Skeletal muscle tissue (tissue), 3 donors: ENCODE measurements at regions not wholly inside any gene's neighbourhood (a gene's known extent, or its start where the extent isn't known, plus 50 kb on each side); places are given as distances from the start of the nearest gene placed in this dataset.
"Not testable (repeated sequence)": the region's sequence is repeated elsewhere in the genome, so short reads cannot be mapped to it uniquely, and the experiment has no call there.

Experiments used
- H3K27ac ChIP-seq: one replicate; pipeline ENCODE4 v1.7.0; 2013; ENCODE audit warnings: mild to moderate bottlenecking, low read depth, low read length, inconsistent platforms
- H3K27me3 ChIP-seq, 3 donors: one replicate each; pipeline ENCODE4 v1.7.0; 2013; ENCODE audit warnings: low read length in 3 of 3; ENCODE audit not compliant: control insufficient read depth in 3 of 3, insufficient read depth in 3 of 3
- H3K36me3 ChIP-seq, 3 donors: one replicate each; pipeline ENCODE4 v1.7.0; 2013; ENCODE audit warnings: low read length in 3 of 3; ENCODE audit not compliant: control insufficient read depth in 3 of 3, insufficient read depth in 3 of 3
- H3K4me1 ChIP-seq, 3 donors: one replicate each; pipeline ENCODE4 v1.7.0; 2013; ENCODE audit warnings: low read length in 3 of 3, mild to moderate bottlenecking in 3 of 3; ENCODE audit not compliant: control insufficient read depth in 3 of 3, insufficient read depth in 3 of 3
- H3K4me3 ChIP-seq, 3 donors: one replicate each; pipeline ENCODE4 v1.7.0; 2013; ENCODE audit warnings: low read length in 3 of 3
- H3K9ac ChIP-seq, 3 donors: one replicate each; pipeline ENCODE4 v1.7.0; 2013; ENCODE audit warnings: low read length in 3 of 3, mild to moderate bottlenecking in 3 of 3, moderate library complexity in 2 of 3, low read depth in 1 of 3
- H3K9me3 ChIP-seq, 3 donors: one replicate each; pipeline ENCODE4 v1.7.0; 2013; ENCODE audit warnings: low read length in 3 of 3; ENCODE audit not compliant: control insufficient read depth in 3 of 3
- donor health status: Osteomylitis.

DNA sequence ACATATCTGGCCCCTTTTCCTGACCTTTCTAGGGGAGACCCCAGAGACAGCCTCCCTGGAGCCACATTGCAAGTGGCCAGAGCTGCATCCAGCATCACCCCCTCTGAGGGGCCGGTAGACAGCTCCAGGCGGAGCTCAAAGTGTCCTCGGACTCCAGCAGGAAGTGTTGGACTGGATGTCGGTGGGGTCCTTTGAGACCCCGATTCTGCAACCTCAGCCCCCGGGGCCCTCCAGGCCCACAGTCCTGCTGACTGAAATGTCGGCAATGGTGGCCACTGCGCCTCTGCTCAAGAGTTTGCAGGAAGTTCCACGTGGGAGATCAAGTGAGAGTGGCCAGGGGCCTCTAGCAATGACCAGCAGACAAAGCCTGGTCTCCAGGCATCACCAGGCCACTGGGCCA lies 115.9 kb upstream of the FOXD4L5 start:
- Histone ChIP-seq H3K4me3 (no peak overlapping the region), H3K4me1 (no peaks in the 10 kb centered on the region), H3K27me3 (no peaks in the 10 kb centered on the region), H3K36me3 (no peaks in the 10 kb centered on the region), H3K9ac (no peak overlapping the region), H3K9me3 (no peaks in the 10 kb centered on the region), H3K27ac (no peak overlapping the region)

DNA sequence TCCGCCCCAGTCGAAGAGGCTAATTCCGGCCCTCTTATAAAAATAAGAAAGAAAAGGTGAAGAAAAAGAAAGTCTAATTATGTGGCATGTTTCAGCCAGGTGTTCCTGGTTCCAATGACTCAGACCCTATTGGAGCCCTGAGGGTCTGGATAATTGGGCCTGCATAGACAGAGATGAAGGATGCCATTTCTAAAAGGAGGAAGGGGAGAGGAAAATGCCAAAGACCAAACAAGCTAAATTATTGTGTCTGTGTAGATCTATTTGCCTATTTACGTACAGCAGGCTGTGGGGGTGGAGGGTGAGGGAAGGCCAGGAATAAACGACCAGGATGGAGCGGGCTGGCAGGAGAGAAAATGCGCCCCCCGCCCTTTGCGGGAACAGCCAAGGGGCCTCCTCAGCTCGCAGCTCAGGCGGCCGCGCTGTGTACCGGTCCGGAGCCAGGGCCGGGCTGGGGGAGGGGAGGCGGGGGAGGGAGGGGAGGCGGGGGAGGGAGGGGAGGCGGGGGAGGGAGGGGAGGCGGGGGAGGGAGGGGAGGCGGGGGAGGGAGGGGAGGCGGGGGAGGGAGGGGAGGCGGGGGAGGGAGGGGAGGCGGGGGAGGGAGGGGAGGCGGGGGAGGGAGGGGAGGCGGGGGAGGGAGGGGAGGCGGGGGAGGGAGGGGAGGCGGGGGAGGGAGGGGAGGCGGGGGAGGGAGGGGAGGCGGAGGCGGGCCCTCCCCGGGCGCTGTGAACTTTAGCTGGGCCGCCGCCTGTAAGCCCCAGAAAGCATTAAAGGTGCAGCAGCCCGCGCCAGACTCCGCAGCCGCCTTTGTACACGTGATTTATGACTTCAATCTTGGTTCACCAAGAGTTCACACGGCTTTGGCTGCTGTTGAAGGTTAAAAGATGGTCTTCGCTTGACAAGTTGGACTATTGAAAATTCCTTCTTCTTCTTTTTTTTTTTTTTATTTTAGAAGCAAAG lies 113.0 kb upstream of the FOXD4L5 start:
- not testable (repeated sequence) for H3K27me3 ChIP-seq, H3K36me3 ChIP-seq, H3K4me1 ChIP-seq, H3K4me3 ChIP-seq, H3K9ac ChIP-seq, H3K9me3 ChIP-seq, H3K27ac ChIP-seq

GRCh38 chr9:65397226-65397625 lies 112.2 kb upstream of the FOXD4L5 start:
- not testable (repeated sequence) for H3K4me1 ChIP-seq, H3K27ac ChIP-seq, H3K9ac ChIP-seq, H3K36me3 ChIP-seq, H3K9me3 ChIP-seq, H3K27me3 ChIP-seq, H3K4me3 ChIP-seq

- H3K27ac ChIP-seq, H3K9ac ChIP-seq, H3K27me3 ChIP-seq, H3K36me3 ChIP-seq, H3K9me3 ChIP-seq, H3K4me1 ChIP-seq, H3K4me3 ChIP-seq: not testable (repeated sequence)
Measured at GRCh38 chr9:65396601-65397000, 111.6 kb upstream of the FOXD4L5 start.

- not testable (repeated sequence) for H3K9ac ChIP-seq, H3K4me1 ChIP-seq, H3K36me3 ChIP-seq, H3K27ac ChIP-seq, H3K27me3 ChIP-seq, H3K9me3 ChIP-seq, H3K4me3 ChIP-seq
Measured at GRCh38 chr9:65395789-65396188, 110.8 kb upstream of the FOXD4L5 start.

- H3K36me3 ChIP-seq, H3K9ac ChIP-seq, H3K27me3 ChIP-seq, H3K4me3 ChIP-seq, H3K9me3 ChIP-seq, H3K27ac ChIP-seq, H3K4me1 ChIP-seq: not testable (repeated sequence)
Measured at GRCh38 chr9:65395121-65395520, 110.1 kb upstream of the FOXD4L5 start.

GRCh38 chr9:65393111-65393810 lies 108.3 kb upstream of the FOXD4L5 start:
- H3K27me3 ChIP-seq, H3K27ac ChIP-seq, H3K9ac ChIP-seq, H3K4me3 ChIP-seq, H3K36me3 ChIP-seq, H3K4me1 ChIP-seq, H3K9me3 ChIP-seq: not testable (repeated sequence)

DNA sequence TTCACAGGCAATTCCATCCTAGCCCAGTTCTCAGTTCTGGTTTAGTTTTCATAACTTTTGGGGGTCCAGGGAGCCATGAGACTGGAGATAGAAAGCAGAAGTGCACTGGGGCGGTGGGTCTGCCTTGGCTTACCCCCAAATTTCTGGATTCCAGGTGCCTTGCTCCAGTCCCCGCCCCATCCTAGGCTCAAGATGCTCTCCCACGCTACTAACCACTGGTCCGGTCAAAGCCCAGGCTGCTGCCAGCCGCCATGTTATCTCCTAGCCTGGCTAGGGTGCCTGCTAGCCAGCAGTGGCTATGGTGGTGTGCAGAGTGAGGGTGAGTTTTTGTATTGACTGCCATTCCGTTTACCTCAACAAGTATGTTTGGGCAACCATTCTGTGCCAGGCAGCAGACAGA lies 107.6 kb upstream of the FOXD4L5 start:
- H3K36me3 ChIP-seq, H3K27me3 ChIP-seq, H3K27ac ChIP-seq, H3K4me3 ChIP-seq, H3K4me1 ChIP-seq, H3K9ac ChIP-seq, H3K9me3 ChIP-seq: not testable (repeated sequence)

- peak overlapping the region in 1 of 3 donors; percentile 3 for H3K4me3 ChIP-seq
- H3K27ac ChIP-seq, H3K4me1 ChIP-seq, H3K9me3 ChIP-seq, H3K27me3 ChIP-seq, H3K36me3 ChIP-seq, H3K9ac ChIP-seq: not testable (repeated sequence)
Measured at GRCh38 chr9:65389710-65390109, 104.7 kb upstream of the FOXD4L5 start.

- H3K36me3 ChIP-seq, H3K27me3 ChIP-seq, H3K9ac ChIP-seq, H3K4me3 ChIP-seq, H3K27ac ChIP-seq, H3K9me3 ChIP-seq, H3K4me1 ChIP-seq: not testable (repeated sequence)
Measured at GRCh38 chr9:65389216-65389615, 104.2 kb upstream of the FOXD4L5 start.
